Fibroblast of mammary gland (primary cell): ENCODE measurements at regions not wholly inside any gene's neighbourhood (a gene's known extent, or its start where the extent isn't known, plus 50 kb on each side); places are given as distances from the start of the nearest gene placed in this dataset.
A peak's percentile ranks its signal among the peaks of the same experiment; 100 is the strongest.

Source experiments
- DNase-seq: peaks from one replicate; pipeline ENCODE4 v3.0.0-alpha.2; 2010; ENCODE audit warnings: low read depth
- H3K4me3 ChIP-seq: 2 replicates; pipeline ENCODE4 v1.5.1; 2011; ENCODE audit warnings: low read depth, mild to moderate bottlenecking, low read length, moderate library complexity; ENCODE audit not compliant: control insufficient read depth
- TF ChIP-seq, protein P1 (sequence below): conservative IDR thresholded peaks from 2 replicates; pipeline ENCODE4 v1.5.1; 2011; ENCODE audit warnings: low read depth, low read length, inconsistent platforms; ENCODE audit not compliant: control insufficient read depth, insufficient read depth

DNA sequence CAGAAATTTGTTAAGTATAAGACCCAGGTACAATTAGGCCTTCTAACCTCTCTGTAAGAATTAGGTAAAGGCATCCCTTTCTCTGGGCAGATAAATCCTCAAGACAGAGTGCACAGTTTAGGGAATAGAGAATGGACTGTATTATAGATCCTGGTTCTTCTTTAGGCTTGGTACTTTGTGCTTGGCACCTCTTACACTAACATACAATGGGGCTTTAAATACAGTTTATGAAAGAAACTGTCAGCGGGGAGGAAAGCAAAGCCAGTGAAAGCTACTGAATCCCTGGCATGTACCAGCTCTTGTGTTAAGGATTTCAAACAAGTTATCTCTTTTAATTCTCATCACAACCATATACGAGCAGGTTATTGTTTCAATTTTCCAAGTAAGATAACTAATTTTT lies 1350.0 kb downstream of the ADGRL3 start:
- TF ChIP-seq, protein P1, sequence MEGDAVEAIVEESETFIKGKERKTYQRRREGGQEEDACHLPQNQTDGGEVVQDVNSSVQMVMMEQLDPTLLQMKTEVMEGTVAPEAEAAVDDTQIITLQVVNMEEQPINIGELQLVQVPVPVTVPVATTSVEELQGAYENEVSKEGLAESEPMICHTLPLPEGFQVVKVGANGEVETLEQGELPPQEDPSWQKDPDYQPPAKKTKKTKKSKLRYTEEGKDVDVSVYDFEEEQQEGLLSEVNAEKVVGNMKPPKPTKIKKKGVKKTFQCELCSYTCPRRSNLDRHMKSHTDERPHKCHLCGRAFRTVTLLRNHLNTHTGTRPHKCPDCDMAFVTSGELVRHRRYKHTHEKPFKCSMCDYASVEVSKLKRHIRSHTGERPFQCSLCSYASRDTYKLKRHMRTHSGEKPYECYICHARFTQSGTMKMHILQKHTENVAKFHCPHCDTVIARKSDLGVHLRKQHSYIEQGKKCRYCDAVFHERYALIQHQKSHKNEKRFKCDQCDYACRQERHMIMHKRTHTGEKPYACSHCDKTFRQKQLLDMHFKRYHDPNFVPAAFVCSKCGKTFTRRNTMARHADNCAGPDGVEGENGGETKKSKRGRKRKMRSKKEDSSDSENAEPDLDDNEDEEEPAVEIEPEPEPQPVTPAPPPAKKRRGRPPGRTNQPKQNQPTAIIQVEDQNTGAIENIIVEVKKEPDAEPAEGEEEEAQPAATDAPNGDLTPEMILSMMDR: no peak
- no peak for DNase-seq
- no peak overlapping the region for H3K4me3 ChIP-seq

DNA sequence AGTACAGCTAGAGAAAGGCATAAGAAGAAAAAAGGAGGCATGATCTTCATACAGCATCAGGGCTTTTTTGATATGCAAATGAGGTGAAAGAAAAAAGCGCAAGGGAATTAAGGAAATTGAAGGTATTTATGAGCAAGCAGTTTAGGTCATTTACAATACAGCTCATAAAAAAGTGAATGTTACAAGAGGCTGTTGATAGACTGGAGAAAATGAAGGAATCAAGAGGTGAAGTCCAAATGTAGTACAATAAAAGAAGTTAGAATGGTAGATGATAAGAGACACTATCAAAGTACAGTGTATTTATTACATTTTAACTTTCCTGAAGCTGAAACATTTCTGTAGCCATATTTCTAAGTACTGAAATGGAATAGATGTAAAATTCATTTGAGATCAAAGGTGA lies 1349.5 kb downstream of the ADGRL3 start:
- H3K4me3 ChIP-seq: no peak overlapping the region
- TF ChIP-seq, protein P1: no peak
- no peak for DNase-seq

- H3K4me3 ChIP-seq: no peak overlapping the region
- no peak for DNase-seq
- TF ChIP-seq, protein P1: no peak
Observed at GRCh38 chr4:62548765-62549164, 1348.6 kb downstream of the ADGRL3 start.

DNA sequence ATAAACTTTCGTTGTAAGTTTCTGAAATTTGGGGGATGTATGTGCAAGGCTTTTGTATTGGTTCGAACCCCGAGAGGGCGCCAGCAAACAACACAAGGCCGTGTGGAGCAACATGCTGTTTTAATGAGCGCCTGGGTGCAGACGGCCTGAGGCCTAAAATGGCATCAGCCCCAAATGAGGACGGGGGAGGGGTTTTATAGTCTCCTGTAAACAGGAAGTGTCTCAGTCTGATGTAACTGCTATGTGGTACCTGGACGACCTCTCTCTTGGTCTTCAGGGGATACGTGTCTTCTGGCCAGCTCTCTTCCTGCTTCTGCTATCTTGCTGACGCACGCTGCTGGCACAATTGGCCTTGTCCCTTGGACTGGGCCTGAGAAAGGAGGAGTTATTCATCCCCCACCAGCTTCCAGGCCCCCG lies 1348.0 kb downstream of the ADGRL3 start:
- TF ChIP-seq, protein P1: no peak
- no peak overlapping the region for H3K4me3 ChIP-seq
- peak; percentile 8 for DNase-seq

DNA sequence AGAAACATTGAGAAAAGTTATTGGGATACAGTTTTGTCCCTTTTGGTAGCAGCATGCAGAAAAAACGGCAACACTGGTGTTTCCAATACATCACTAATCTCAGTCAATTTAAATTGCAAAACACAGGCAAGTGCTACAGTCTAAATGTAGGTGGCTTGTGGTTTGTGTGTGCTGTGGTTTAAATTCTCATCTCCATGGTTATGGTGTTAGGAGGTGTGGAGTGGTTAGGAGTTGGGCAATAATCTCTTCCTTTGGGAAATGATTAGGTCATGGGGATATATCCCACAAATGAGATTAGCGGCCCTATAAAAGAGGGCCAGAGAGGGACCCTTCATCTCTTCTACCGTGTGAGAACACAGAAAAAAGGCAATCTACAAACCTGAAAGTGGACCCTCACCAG lies 1344.3 kb downstream of the ADGRL3 start:
- DNase-seq: peak; percentile 2
- TF ChIP-seq, protein P1: no peak
- no peak overlapping the region for H3K4me3 ChIP-seq

DNA sequence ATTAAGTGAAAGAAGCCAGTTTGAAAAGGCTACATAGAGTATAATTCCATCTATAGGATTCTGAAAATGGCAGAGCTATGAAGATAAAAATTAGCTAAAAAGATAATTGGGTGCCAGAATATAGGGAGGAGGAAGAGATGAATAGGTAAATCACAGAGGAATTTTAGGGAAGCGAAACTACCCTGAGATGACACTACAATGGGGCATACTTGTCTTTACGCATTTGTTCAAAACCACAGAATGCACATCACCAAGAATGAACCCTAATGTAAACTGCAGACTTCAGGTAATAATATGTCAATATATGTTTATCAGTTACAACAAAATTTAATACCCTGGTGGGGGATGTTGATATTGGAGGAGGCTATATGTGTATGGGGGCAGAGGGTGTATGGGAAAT lies 1342.9 kb downstream of the ADGRL3 start:
- no peak for DNase-seq
- TF ChIP-seq, protein P1: no peak
- H3K4me3 ChIP-seq: no peak overlapping the region

DNA sequence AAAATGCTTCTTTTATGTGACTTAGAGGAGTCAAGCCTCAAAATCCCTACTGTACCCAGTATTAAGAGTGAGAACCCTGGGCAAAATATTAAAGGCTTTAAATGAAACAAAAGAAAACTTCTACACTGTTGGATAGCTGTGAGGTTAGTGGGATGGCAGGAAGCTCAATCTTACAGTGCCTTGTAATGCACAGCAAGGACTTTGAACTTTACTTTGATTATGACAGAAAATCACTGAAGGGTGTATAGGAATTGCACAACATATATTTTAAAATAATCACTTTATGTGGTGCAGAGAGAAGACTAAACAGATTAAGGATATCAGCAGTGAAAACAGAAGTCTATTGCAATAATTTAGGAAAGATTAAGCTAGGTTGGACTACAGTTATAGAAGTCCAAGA lies 1333.4 kb downstream of the ADGRL3 start:
- H3K4me3 ChIP-seq: no peak overlapping the region
- no peak for DNase-seq
- TF ChIP-seq, protein P1: no peak
